ENCODE measurements at regions not wholly inside any gene's neighbourhood (a gene's known extent, or its start where the extent isn't known, plus 50 kb on each side); places are given as distances from the start of the nearest gene placed in this dataset.

GRCh38 chr15:85312929-85313331 lies 67.5 kb upstream of the AKAP13 start:
- TF ChIP-seq CEBPB (IDR thresholded peaks at IDR 0.05), result peak; percentile 84
- TF ChIP-seq EP300 (IDR thresholded peaks at IDR 0.05; ENCODE audit: borderline replicate concordance), result peak; percentile 43; the same call in 1 of the 2 replicates
- no peak for TF ChIP-seq TCF12 (IDR thresholded peaks at IDR 0.05; ENCODE audit: low read depth)
- TF ChIP-seq ZBTB7A (IDR thresholded peaks at IDR 0.05; ENCODE audit: low read depth), result no peak
- TF ChIP-seq EGR1 (IDR thresholded peaks at IDR 0.05), result no peak
- TF ChIP-seq TAF1 (IDR thresholded peaks at IDR 0.05; ENCODE audit: low read depth), result no peak
- TF ChIP-seq USF1 (IDR thresholded peaks at IDR 0.05), result no peak
- no peak for TF ChIP-seq CREB1 (IDR thresholded peaks at IDR 0.05; ENCODE audit: low read depth)
- TF ChIP-seq, protein P1, sequence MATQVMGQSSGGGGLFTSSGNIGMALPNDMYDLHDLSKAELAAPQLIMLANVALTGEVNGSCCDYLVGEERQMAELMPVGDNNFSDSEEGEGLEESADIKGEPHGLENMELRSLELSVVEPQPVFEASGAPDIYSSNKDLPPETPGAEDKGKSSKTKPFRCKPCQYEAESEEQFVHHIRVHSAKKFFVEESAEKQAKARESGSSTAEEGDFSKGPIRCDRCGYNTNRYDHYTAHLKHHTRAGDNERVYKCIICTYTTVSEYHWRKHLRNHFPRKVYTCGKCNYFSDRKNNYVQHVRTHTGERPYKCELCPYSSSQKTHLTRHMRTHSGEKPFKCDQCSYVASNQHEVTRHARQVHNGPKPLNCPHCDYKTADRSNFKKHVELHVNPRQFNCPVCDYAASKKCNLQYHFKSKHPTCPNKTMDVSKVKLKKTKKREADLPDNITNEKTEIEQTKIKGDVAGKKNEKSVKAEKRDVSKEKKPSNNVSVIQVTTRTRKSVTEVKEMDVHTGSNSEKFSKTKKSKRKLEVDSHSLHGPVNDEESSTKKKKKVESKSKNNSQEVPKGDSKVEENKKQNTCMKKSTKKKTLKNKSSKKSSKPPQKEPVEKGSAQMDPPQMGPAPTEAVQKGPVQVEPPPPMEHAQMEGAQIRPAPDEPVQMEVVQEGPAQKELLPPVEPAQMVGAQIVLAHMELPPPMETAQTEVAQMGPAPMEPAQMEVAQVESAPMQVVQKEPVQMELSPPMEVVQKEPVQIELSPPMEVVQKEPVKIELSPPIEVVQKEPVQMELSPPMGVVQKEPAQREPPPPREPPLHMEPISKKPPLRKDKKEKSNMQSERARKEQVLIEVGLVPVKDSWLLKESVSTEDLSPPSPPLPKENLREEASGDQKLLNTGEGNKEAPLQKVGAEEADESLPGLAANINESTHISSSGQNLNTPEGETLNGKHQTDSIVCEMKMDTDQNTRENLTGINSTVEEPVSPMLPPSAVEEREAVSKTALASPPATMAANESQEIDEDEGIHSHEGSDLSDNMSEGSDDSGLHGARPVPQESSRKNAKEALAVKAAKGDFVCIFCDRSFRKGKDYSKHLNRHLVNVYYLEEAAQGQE (IDR thresholded peaks at IDR 0.05; ENCODE audit: low read depth), result no peak
- TF ChIP-seq, protein P2, sequence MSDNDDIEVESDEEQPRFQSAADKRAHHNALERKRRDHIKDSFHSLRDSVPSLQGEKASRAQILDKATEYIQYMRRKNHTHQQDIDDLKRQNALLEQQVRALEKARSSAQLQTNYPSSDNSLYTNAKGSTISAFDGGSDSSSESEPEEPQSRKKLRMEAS (IDR thresholded peaks at IDR 0.05), result no peak
- no peak for TF ChIP-seq FOXM1 (IDR thresholded peaks at IDR 0.05; ENCODE audit: borderline replicate concordance, low read depth)
- TF ChIP-seq YY1 (IDR thresholded peaks at IDR 0.05; ENCODE audit: low read depth), result 0 out of 2 replicates have a peak, but pooled peaks have one; percentile 17
- TF ChIP-seq NFIC (IDR thresholded peaks at IDR 0.05), result no peak
